OCI-LY1 (cell line): ENCODE measurements at regions not wholly inside any gene's neighbourhood (a gene's known extent, or its start where the extent isn't known, plus 50 kb on each side); places are given as distances from the start of the nearest gene placed in this dataset.

Experiments
- CTCF ChIP-seq: fragments of 200-600 bp; sonication (generic), shearing (Covaris generic); IDR thresholded peaks from 2 replicates; pipeline ENCODE4 v1.5.1; 2017; ENCODE audit warnings: mild to moderate bottlenecking, antibody characterized with exemption, low read length, moderate library complexity, mixed read lengths
- EZH2 ChIP-seq: fragments of 200-600 bp; sonication (generic), shearing (Covaris generic); IDR thresholded peaks from 2 replicates; pipeline ENCODE4 v1.8.0; 2017; ENCODE audit warnings: borderline replicate concordance, mixed run types, mild to moderate bottlenecking, antibody characterized with exemption, low read length, moderate library complexity, mixed read lengths

GRCh38 chr18:45253973-45254708 lies 361.1 kb upstream of the SLC14A2 start:
- TF ChIP-seq CTCF: no peak
- TF ChIP-seq EZH2: no peak
